HG03064 (cell line): ENCODE measurements at regions not wholly inside any gene's neighbourhood (a gene's known extent, or its start where the extent isn't known, plus 50 kb on each side); places are given as distances from the start of the nearest gene placed in this dataset.

Source experiments
- ATAC-seq: cut with Tn5 transposase; IDR thresholded peaks from one replicate; pipeline ENCODE4 v1.9.1; 2021; ENCODE audit warnings: low read depth; ENCODE audit not compliant: unreplicated experiment

- ATAC-seq = no peak
These were observed 150.9 kb upstream of the FRMD6 start for GRCh38 chr14:51500776-51501175.

DNA sequence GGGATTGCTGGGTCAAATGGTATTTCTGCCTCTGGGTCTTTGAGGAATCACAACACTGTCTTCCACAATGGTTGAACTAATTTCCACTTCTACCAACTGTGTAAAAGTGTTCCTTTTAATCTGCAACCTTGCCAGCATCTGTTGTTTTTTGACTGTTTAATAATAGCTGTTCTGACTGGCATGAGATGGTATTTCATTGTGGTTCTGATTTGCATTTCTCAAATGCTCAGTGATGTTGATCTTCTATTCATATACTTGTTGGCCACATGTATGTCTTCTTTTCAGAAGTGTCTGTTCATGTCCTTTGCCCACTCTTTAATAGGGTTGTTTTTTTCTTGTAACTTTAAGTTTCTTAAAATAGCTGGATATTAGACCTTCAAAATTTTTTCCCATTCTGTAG lies 150.0 kb upstream of the FRMD6 start:
- no peak for ATAC-seq

- ATAC-seq = no peak
These were observed 147.0 kb upstream of the FRMD6 start for GRCh38 chr14:51504669-51505068.

GRCh38 chr14:51507511-51507905 lies 144.2 kb upstream of the FRMD6 start:
- no peak for ATAC-seq

DNA sequence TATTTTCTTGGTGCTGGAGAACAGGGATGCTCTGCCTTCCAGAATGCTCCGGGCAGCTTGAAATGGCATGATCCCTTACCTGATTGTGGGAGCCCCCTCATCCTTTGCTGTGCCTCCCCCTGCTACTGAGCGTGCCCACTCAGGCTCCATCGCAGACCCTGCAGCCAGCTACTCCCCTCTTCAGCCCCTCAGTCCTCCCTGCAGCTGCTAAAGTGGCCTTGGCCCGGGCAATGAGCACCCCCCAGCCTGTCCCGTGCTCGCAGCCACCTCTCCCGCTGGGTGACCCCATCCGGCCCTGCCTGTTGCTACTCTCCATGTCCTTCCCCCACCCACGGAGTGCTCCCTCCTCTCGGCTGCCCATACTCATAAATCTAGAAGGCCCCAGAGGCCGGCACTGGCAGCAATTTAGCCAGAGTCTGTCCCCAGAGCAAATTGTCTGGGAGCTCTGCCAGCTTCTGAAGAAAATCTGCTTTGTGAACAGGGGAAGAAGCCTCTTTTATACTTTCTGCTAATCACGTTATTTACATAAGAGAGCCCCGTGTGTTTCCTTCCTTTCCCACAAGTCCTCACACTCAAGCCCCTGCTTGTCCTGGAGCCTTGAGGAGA lies 143.7 kb upstream of the FRMD6 start:
- no peak for ATAC-seq

GRCh38 chr14:51511265-51511664 lies 140.4 kb upstream of the FRMD6 start:
- ATAC-seq = no peak

- no peak for ATAC-seq
These were observed 139.4 kb upstream of the FRMD6 start for GRCh38 chr14:51512316-51512715.

GRCh38 chr14:51513281-51513680 lies 138.4 kb upstream of the FRMD6 start:
- no peak for ATAC-seq

GRCh38 chr14:51513933-51514332 lies 137.8 kb upstream of the FRMD6 start:
- ATAC-seq = no peak

DNA sequence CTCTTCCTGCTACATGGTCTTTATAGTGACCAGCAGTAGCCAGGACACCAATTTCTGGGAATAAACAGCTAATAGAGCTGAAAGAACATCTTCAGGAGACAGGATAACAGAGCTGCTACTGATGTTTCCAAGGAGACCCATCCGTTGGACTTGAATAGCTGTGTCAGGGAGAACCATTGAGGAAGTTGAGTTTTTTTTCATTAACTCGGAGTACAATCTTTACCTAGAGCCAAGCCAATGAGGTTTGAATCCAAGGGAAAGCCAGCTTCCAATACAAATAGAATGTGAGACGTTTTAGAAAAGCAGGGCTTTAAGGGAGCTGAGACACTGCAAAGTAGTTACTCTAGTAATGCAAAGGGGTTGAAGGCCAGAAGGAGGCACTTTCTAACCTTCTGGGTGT lies 136.1 kb upstream of the FRMD6 start:
- ATAC-seq = no peak

DNA sequence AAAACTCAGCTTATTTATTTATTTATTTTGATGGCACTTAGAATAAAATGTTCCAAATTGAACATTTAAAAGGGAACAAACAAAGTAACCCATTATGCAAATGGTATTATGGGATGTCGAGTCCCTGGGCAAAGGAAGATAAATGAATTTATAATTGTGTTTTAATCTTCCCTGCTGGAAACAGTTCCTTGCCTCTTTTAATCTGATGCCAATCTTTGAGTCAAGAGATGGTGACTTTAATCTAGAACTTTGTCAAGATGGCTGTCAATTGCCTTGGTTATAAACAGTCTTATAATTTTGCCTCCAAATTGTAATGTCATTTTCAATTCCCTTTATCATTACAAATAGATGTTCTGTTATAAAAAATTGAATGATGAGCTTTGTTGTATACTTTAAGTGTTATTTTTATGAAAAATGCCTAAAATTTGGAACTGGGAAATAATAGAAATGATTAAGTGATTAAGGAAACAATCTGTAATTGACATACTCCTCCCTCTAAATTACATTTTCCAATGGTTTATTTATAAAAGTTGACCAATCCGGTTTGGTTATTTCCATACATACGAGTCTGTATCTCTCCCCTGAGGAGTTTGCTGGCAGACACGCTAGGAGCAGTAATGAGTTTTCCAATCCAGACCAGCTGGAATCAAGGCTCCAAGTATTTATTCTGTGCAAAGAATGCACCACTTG lies 134.9 kb upstream of the FRMD6 start:
- ATAC-seq = no peak

DNA sequence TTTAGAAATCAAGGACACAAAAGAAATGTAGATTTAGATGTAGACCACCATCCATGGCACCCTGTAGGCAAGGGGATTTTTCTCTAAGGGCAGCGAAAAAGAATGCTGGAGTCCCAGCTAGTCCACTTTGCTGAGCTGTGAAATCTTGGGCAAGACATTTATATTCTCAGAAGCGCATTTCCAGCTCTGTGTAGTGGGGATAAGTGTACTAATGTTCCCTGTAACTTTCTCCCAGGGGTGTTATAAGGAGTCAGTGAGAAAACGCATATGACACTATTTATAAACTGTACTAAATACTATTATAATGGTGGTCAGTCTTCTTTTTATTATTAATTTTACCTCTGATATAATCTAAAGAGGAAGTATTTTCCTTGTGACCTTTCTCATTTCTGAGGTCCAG lies 133.4 kb upstream of the FRMD6 start:
- ATAC-seq = no peak

DNA sequence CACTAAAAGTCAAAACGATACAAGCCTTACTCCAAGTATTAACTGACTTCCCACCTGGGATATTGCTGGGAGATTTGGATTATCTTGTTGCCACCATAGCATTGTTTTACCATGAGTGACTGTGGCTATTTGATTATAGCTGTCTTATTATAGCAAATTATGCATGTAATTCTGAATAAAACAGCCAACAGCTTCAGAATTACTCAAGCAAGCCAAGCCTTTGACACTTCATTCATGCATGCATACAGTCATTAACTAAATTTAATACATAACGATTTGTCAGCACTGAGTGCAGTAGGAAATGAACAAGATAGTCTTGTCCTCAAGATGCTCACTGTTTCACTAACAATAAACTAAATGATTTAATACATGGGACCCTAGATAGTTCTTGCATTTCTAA lies 133.0 kb upstream of the FRMD6 start:
- ATAC-seq = no peak

DNA sequence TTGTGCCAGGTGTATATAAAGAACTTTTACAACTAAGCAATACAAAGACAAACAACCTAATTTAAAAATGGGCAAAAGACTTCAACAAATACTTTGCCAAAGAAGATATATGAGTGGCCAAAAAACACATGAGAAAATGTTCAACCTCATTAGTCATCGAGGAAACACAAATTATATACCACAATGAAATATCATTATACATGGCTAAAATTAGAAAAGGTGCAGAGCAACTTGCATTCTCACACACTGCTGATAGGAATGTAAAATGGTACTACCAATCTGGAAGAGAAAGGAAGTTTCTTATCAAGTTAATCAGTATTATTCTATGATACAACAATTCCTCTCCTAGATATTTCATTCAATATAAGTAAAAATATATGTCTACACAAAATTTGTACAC lies 131.6 kb upstream of the FRMD6 start:
- no peak for ATAC-seq

DNA sequence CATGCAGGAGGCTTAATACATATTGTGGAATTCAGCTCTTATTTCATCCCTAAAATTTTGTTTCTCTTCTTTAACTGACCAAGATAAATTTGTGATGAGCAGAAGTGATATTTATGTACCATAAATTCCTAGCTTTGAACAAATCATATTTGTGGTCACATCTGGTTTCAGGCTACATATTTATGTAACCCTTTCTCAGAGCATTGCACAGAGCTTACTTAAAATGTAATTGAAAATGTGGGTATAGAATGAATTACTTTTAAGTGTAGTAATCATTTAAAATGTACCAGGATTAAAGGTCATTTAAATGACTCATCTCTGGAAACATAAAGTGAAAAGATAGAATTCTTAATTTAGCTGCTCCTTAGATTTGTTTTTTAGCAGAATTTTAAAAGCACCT lies 129.9 kb upstream of the FRMD6 start:
- no peak for ATAC-seq

DNA sequence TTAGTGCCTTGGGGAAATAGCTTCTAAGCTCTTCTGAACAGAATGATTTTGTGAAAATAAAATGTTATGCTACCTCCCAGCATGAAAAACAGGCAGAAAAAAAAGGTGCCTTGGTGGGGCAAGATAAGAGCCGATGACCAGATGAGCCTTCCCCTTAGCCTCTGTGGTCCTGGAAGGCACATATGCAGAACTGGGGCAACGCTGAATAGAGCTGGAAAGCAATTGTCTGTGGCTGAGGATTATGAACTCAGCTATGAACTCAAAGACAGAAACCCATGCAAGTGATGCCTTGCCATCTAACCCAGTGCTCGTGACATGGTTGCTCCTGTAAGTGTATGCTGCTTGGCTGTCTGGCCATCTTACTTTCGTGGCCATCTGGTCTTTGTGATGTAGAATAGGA lies 128.5 kb upstream of the FRMD6 start:
- ATAC-seq = no peak

GRCh38 chr14:51525739-51526138 lies 126.0 kb upstream of the FRMD6 start:
- ATAC-seq = no peak

- no peak for ATAC-seq
These were observed 124.6 kb upstream of the FRMD6 start for GRCh38 chr14:51527073-51527472.

- ATAC-seq = no peak
These were observed 122.0 kb upstream of the FRMD6 start for GRCh38 chr14:51529736-51530135.

DNA sequence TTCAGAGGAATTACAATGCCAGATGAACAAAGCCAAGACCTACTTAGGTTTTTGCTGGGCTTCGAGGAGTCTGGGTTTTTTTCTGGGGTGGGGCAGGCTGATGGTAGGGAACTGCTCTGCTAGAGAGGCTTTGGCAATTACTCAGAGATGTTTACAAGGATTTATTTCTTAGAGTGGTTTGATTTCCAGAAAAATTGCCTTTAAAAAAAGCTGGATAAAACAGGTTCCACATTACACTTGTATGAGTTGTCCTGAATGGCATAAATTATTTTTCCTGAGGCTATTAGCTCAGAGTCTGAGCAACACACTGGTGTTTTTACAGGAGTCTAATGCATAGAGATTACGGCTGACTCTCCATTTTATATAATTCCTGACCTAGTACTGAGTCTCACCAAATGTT lies 118.5 kb upstream of the FRMD6 start:
- no peak for ATAC-seq

DNA sequence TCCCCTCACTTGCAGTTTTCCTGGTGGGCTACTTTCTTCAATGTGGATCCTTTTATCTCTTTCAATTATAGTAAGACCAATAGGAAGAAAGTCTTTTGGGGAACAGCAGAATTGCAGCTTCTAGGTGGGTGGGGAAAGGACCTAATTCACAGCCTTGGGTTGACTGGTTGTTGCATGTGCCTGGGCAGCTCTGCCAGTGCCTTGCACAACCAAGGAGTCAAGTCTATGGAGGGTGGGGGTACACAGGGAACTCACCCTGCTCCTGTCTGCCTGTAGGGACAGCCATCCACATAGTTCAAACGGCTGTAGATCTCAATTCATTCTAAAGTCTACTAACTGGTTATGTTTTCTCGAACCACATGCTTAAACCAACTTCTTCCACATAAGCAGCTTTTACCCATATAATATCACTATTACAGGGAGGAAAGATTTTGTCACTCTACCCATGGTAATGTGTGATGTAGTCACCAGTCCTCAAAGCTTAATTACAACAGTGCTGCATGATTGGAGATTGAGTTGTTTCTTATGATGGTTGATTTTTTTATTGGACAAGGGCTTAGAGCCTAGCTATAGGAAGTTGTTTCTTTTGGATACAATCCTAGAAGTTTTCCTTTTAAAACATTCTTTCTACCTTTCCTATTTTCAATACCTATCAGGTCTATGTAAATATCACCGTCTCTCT lies 117.7 kb upstream of the FRMD6 start:
- ATAC-seq = no peak

GRCh38 chr14:51534610-51535011 lies 117.1 kb upstream of the FRMD6 start:
- no peak for ATAC-seq
